Body of pancreas (tissue), 4 donors: ENCODE measurements at regions not wholly inside any gene's neighbourhood (a gene's known extent, or its start where the extent isn't known, plus 50 kb on each side); places are given as distances from the start of the nearest gene placed in this dataset.
"Not testable (repeated sequence)": the region's sequence is repeated elsewhere in the genome, so short reads cannot be mapped to it uniquely, and the experiment has no call there.

ENCODE experiments used
- ATAC-seq: fragments of 150-250 bp; one replicate; pipeline ENCODE4 v1.9.1; 2016
- DNase-seq, 4 donors: peaks; one replicate each; pipeline ENCODE4 v3.0.0-alpha.2; 2019
- H3K27ac ChIP-seq, 4 donors: fragments of 200-600 bp; sonication (generic); 1 replicate in 3 of 4; 2 replicates in 1 of 4; pipeline versions ENCODE4 v1.5.1 to v1.6.1; 2016 to 2019; ENCODE audit warnings: mild to moderate bottlenecking in 1 of 4, mixed read lengths in 1 of 4, moderate library complexity in 1 of 4
- H3K27me3 ChIP-seq, 2 donors: fragments of 200-600 bp; sonication (generic); one replicate each; pipeline ENCODE4 v1.6.0; 2016; ENCODE audit warnings: mild to moderate bottlenecking in 1 of 2
- H3K36me3 ChIP-seq, 2 donors: fragments of 200-600 bp; sonication (generic); replicated peaks in 1 of 2; 2 replicates each; pipeline ENCODE4 v1.5.1; 2016; ENCODE audit warnings: low read depth in 2 of 2; ENCODE audit not compliant: insufficient read depth in 1 of 2
- H3K4me1 ChIP-seq: fragments of 200-600 bp; sonication (generic); one replicate; pipeline ENCODE4 v1.6.0; 2016
- H3K4me3 ChIP-seq, 2 donors: fragments of 200-600 bp; sonication (generic); 1 replicate in 1 of 2; 2 replicates in 1 of 2; pipeline ENCODE4 v1.5.1; 2016 to 2019
- H3K9me3 ChIP-seq, 3 donors: fragments of 200-600 bp; sonication (generic); 1 replicate in 2 of 3; 2 replicates in 1 of 3; pipeline ENCODE4 v1.5.1; 2016
- WGBS, 2 donors: methylation state at CpG; one replicate each; pipeline ENCODE4 v1.1.5; 2017; 5-methylcytosine and 5-hydroxymethylcytosine counted together
- intact Hi-C: fragments of 100-400 bp; cut with DNase I; formaldehyde crosslinking; loops from one replicate; pipeline ENCODE4 v1.15.1; 2023

- H3K4me3 ChIP-seq, H3K36me3 ChIP-seq, H3K9me3 ChIP-seq, H3K4me1 ChIP-seq, ATAC-seq, H3K27ac ChIP-seq, H3K27me3 ChIP-seq, DNase-seq, intact Hi-C loops: not testable (repeated sequence)
- WGBS, 2 donors, result 42 to 43% methylated on average over 2 of the region's 3 CpGs
Observed at GRCh38 chr7:76937781-76938180, 94.4 kb downstream of the SPDYE17 start.

GRCh38 chr7:76937330-76937729 lies 94.8 kb downstream of the SPDYE17 start:
- H3K4me3 ChIP-seq, H3K27me3 ChIP-seq, DNase-seq, ATAC-seq, intact Hi-C loops, H3K36me3 ChIP-seq, H3K4me1 ChIP-seq, H3K9me3 ChIP-seq, H3K27ac ChIP-seq: not testable (repeated sequence)
- WGBS, 2 donors, result 81 to 85% methylated on average over 5 of the region's 5 CpGs

GRCh38 chr7:76936346-76936745 lies 95.8 kb downstream of the SPDYE17 start:
- DNase-seq, H3K27me3 ChIP-seq, H3K9me3 ChIP-seq, H3K36me3 ChIP-seq, H3K4me1 ChIP-seq, intact Hi-C loops, H3K4me3 ChIP-seq, ATAC-seq, H3K27ac ChIP-seq: not testable (repeated sequence)
- 43 to 57% methylated on average over 2 of the region's 2 CpGs for WGBS, 2 donors

- WGBS, 2 donors, result 83 to 85% methylated on average over 3 of the region's 3 CpGs
- intact Hi-C loops, result not testable (repeated sequence)
Observed at GRCh38 chr7:76934711-76935110, 97.5 kb downstream of the SPDYE17 start.

GRCh38 chr7:76932957-76933356 lies 99.2 kb downstream of the SPDYE17 start:
- 85 to 91% methylated on average over 4 of the region's 4 CpGs for WGBS, 2 donors
- DNase-seq, H3K9me3 ChIP-seq, intact Hi-C loops, H3K4me1 ChIP-seq, ATAC-seq, H3K36me3 ChIP-seq, H3K4me3 ChIP-seq, H3K27ac ChIP-seq, H3K27me3 ChIP-seq: not testable (repeated sequence)

More at GRCh38 chr7:76934711-76935110, 97.5 kb downstream of the SPDYE17 start:
- DNase-seq, H3K4me1 ChIP-seq, H3K9me3 ChIP-seq, H3K36me3 ChIP-seq, ATAC-seq, H3K27ac ChIP-seq, H3K4me3 ChIP-seq, H3K27me3 ChIP-seq: not testable (repeated sequence)

GRCh38 chr7:76931441-76931840 lies 100.7 kb downstream of the SPDYE17 start:
- intact Hi-C loops, ATAC-seq, H3K4me3 ChIP-seq, H3K9me3 ChIP-seq, H3K27ac ChIP-seq, H3K36me3 ChIP-seq, H3K27me3 ChIP-seq, DNase-seq, H3K4me1 ChIP-seq: not testable (repeated sequence)
- WGBS, 2 donors, result 51 to 52% methylated on average over 3 of the region's 4 CpGs

GRCh38 chr7:76930416-76930815 lies 101.7 kb downstream of the SPDYE17 start:
- H3K36me3 ChIP-seq, H3K4me3 ChIP-seq, ATAC-seq, intact Hi-C loops, H3K27me3 ChIP-seq, DNase-seq, H3K27ac ChIP-seq, H3K9me3 ChIP-seq, H3K4me1 ChIP-seq: not testable (repeated sequence)
- 84 to 87% methylated on average over 5 of the region's 5 CpGs for WGBS, 2 donors

- DNase-seq, H3K4me3 ChIP-seq, H3K4me1 ChIP-seq, H3K36me3 ChIP-seq, H3K9me3 ChIP-seq, H3K27me3 ChIP-seq, intact Hi-C loops, ATAC-seq, H3K27ac ChIP-seq: not testable (repeated sequence)
- 38 to 47% methylated on average over 4 of the region's 4 CpGs for WGBS, 2 donors
Observed at GRCh38 chr7:76928751-76929150, 103.4 kb downstream of the SPDYE17 start.

GRCh38 chr7:76927741-76928393 lies 104.3 kb downstream of the SPDYE17 start:
- intact Hi-C loops, result not testable (repeated sequence)
- WGBS, 2 donors, result 56 to 91% methylated on average over 1 to 3 of the region's 3 CpGs

GRCh38 chr7:76926416-76926815 lies 105.7 kb downstream of the SPDYE17 start:
- H3K4me3 ChIP-seq, H3K27me3 ChIP-seq, DNase-seq, H3K27ac ChIP-seq, H3K9me3 ChIP-seq, ATAC-seq, H3K36me3 ChIP-seq, H3K4me1 ChIP-seq, intact Hi-C loops: not testable (repeated sequence)

More at GRCh38 chr7:76927741-76928393, 104.3 kb downstream of the SPDYE17 start:
- not testable (repeated sequence) for ATAC-seq, DNase-seq, H3K9me3 ChIP-seq, H3K27me3 ChIP-seq, H3K36me3 ChIP-seq, H3K4me3 ChIP-seq, H3K27ac ChIP-seq, H3K4me1 ChIP-seq

- H3K27ac ChIP-seq, H3K27me3 ChIP-seq, H3K4me3 ChIP-seq, intact Hi-C loops, H3K4me1 ChIP-seq, H3K36me3 ChIP-seq, DNase-seq, ATAC-seq, H3K9me3 ChIP-seq: not testable (repeated sequence)
- WGBS, 2 donors, result 52 to 75% methylated on average over 4 of the region's 4 CpGs
Observed at GRCh38 chr7:76924756-76925155, 107.4 kb downstream of the SPDYE17 start.

- H3K4me3 ChIP-seq, H3K9me3 ChIP-seq, ATAC-seq, DNase-seq, H3K36me3 ChIP-seq, H3K27me3 ChIP-seq, intact Hi-C loops, H3K27ac ChIP-seq, H3K4me1 ChIP-seq: not testable (repeated sequence)
- WGBS, 2 donors, result 46 to 50% methylated on average over 2 of the region's 2 CpGs
Observed at GRCh38 chr7:76918619-76919018, 113.5 kb downstream of the SPDYE17 start.
